GM21529 (cell line): ENCODE measurements at regions not wholly inside any gene's neighbourhood (a gene's known extent, or its start where the extent isn't known, plus 50 kb on each side); places are given as distances from the start of the nearest gene placed in this dataset.
"Not testable (repeated sequence)": the region's sequence is repeated elsewhere in the genome, so short reads cannot be mapped to it uniquely, and the experiment has no call there.

Source experiments
- ATAC-seq: cut with Tn5 transposase; IDR thresholded peaks from one replicate; pipeline ENCODE4 v1.9.1; 2021; ENCODE audit not compliant: unreplicated experiment

GRCh38 chr13:62906469-62906868 is 1490.8 kb upstream of the PCDH20 start:
- ATAC-seq = no peak

- no peak for ATAC-seq
Observed at GRCh38 chr13:62887046-62887445, 1471.4 kb upstream of the PCDH20 start.

- ATAC-seq = no peak
Observed at GRCh38 chr13:62879071-62879470, 1463.4 kb upstream of the PCDH20 start.

GRCh38 chr13:62875118-62875640 is 1459.5 kb upstream of the PCDH20 start:
- no peak for ATAC-seq

DNA sequence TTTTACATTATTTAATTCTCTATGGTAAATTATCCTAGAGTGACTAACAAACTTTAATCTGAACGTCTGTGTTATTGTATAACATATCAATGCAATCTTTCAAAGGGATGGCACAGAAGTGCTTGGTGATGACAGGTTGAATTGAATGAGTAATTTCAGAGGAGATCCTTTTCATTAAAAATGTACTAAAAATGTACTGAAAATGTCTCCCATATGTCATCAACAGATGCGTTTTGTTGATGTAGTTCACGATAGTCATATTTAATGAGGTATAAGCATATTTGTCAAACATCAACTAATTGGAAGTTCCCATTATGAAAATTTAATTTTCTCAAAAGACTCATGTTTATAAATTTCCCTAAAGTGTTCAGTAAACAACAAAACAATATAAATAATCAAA is 1434.7 kb upstream of the PCDH20 start:
- ATAC-seq = no peak

- no peak for ATAC-seq
Observed at GRCh38 chr13:62847520-62847919, 1431.9 kb upstream of the PCDH20 start.

DNA sequence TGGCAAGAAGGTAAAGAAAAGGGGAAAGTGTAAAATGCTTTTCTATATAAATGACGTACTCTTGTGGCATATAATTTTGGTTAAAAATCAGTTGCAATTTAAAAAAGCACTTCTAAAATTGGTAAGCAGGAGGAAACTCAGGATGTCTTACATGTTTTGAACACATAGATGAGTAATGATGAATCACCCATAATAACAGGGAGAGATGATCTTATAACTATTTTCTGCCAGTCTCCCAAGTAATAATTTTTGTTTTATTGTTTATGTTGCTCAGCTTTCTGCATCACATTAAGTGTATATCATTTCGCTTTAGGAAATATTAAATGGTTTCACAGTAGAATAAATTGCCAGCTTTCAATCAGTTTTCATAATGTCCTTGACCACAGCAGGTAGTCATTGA is 1430.7 kb upstream of the PCDH20 start:
- no peak for ATAC-seq

- no peak for ATAC-seq
Observed at GRCh38 chr13:62839338-62839737, 1423.7 kb upstream of the PCDH20 start.

DNA sequence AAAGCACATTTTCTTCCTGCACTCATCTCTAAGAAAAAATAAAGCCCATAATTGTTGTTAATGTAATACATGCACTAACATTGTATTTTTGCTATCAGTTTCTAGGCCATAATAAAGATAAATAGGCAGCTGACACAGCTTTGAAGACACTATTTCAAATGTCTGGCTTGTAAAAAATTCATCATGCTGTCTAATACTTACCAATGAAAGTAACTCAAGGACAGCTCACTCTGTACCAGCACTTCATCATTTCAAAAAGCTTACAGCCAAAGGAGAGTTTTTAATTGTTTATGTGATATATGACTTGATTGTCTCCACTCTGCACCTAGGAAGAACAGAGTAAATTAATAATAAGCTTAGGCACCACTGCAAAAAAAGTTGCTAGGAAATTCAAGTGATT is 1423.3 kb upstream of the PCDH20 start:
- no peak for ATAC-seq

DNA sequence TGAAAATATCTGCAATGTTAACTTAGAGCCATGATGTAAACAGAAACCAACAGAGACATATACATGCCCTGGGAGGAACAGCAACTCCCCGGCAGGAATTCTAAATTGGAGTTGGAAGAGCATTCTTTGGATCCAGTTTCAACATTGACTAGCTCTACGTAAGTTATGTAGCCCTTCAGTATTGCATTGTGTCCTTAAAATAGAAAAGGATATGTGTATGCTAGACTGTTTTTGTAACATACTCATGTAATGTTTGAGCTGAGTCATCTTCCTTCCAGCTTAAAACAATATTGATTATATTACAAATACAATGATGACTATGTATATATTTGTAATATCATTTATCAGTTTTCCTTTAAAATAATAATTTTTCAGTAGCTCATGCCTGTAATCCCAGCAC is 1422.2 kb upstream of the PCDH20 start:
- ATAC-seq = no peak

- ATAC-seq = no peak
Observed at GRCh38 chr13:62829486-62829885, 1413.8 kb upstream of the PCDH20 start.

DNA sequence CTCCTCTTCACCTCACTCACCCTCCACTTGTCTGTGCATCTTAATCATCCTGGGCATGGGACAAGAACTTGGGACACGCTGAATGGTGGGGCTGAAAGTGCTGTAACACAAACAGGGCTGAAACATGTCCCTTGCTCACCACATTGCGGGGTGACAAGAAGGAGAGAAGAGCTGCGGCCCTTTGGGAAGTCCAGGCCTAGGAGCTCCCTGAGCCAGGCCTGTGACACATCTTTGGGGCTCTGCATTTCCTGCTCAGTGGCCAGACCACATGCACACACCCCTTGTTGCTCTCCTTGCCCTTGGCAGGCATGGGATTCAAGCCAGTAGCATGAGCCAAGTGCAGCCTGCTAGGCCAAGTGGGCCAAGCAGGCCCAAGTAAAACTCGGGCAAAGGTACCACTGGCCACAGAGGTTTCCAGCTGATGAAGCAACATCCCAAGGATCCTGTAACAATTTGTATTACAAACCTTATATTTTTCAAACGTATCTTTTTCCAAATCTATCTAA is 1384.3 kb upstream of the PCDH20 start:
- ATAC-seq = no peak

DNA sequence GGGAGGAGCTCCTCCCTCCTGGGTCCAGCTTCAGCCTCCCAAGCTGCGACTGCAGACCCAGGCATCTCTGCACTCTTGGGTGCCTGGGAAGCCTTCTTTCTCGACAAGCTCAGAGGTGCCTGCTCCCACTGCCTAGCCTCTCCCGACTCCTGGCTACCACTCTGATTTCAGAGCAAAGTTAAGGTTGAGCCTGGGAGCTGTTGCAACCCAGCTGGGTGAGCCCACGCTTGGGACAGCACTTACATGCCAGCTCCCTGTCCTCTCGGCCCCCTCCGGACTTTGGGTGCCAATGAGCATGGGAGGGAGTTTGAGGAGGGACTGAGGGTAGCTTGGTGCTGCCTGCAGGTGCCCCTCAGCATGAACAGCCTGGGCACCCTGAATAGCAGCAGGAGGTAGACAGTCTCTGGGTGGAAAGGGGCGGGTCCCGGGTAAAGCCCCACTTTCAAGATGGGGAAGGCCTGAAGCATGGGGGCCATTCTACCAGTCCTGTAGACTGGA is 1383.4 kb upstream of the PCDH20 start:
- ATAC-seq = no peak

DNA sequence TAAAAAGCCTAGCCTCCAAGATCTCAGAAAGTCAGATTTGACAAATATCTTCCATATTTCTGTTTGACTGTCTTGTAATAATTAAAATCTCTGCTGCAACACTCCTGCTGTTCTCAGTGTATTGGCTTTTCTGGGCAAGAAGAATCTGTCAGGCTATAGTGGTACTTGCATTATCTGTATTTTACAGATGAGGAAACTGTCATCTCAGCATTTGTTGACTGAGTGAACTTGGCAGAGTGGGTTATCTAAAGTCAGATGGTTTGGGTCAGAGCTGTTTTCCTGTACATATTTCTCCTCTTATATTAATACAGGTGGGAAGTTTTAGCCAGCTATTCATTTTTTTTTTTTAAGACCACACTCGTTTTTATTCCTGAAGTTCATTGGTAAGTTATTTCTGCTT is 1378.2 kb upstream of the PCDH20 start:
- no peak for ATAC-seq

DNA sequence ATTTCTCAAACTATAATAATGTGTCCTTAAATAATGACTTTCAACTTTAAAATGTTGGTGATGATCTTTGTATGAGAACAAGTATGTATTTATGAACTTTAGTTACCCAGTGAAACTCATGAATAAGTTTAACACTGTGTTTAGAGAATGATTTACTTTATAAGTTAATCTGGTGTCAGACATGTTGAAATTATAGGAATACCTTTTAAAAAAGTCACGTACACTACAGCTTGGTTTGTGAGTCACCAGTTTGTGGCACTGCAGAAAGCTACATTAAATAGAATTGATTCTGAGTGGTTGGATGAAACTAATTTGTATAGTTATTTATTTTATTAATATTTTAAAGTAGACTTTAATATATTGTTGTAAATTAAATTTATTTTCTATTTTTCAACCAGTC is 1366.2 kb upstream of the PCDH20 start:
- no peak for ATAC-seq

GRCh38 chr13:62779161-62779560 is 1363.5 kb upstream of the PCDH20 start:
- no peak for ATAC-seq

DNA sequence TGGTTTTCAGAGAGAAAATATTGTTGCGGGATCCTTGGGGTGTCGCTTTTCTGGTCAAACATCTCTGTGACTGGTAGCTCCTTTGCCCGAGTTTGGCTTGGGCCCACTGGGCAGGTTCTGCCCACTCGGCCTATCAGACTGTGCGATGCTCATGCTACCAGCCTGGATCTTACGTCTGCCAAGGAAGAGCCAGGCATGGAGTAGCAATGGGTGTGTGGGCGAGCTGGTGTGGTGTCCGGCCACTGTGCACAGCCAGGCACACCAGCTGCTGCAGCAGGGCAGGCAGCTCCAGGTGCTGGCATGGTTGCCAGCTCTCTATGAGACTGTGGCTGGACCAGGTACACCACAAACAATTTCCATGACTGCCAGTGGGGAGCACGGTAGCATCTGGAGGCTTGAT is 1351.8 kb upstream of the PCDH20 start:
- ATAC-seq = no peak

- no peak for ATAC-seq
Observed at GRCh38 chr13:62760724-62761123, 1345.1 kb upstream of the PCDH20 start.

GRCh38 chr13:62747629-62748028 is 1332.0 kb upstream of the PCDH20 start:
- no peak for ATAC-seq

GRCh38 chr13:62747152-62747551 is 1331.5 kb upstream of the PCDH20 start:
- ATAC-seq = no peak

DNA sequence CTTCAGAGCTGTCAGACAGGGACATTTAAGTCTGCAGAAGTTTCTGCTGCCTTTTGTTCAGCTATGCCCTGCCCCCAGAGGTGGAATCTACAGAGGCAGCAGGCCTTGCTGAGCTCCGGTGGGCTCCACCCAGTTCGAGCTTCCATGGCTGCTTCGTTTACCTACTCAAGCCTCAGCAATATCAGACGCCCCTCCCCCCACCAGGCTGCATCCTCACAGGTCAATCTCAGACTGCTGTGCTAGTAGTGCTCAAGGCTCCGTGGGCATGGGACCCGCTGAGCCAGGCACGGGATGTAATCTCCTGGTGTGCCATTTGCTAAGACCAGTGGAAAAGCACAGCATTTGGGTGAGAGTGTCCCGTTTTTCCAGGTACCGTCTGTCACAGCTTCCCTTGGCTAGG is 1314.1 kb upstream of the PCDH20 start:
- ATAC-seq = not testable (repeated sequence)

- no peak for ATAC-seq
Observed at GRCh38 chr13:62721893-62722292, 1306.2 kb upstream of the PCDH20 start.

DNA sequence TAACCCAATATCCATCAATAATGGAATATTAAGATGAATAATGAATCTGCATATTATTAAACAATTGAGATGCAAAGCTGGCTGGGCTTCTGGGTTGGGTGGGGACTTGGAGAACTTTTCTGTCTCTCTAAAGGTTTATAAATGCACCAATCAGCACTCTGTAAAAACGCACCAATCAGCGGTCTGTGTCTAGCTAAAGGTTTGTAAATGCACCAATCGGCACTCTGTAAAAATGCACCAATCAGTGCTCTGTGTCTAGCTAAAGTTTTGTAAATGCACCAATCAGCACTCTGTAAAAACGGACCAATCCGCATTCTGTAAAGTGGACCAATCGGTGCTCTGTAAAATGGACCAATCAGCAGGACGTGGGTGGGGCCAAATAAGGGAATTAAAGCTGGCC is 1296.3 kb upstream of the PCDH20 start:
- not testable (repeated sequence) for ATAC-seq
